ENCODE measurements at regions not wholly inside any gene's neighbourhood (a gene's known extent, or its start where the extent isn't known, plus 50 kb on each side); places are given as distances from the start of the nearest gene placed in this dataset.

GRCh38 chr9:117887941-117888340 lies 183.7 kb downstream of the TLR4 start (continued):
- TF ChIP-seq, protein P1, sequence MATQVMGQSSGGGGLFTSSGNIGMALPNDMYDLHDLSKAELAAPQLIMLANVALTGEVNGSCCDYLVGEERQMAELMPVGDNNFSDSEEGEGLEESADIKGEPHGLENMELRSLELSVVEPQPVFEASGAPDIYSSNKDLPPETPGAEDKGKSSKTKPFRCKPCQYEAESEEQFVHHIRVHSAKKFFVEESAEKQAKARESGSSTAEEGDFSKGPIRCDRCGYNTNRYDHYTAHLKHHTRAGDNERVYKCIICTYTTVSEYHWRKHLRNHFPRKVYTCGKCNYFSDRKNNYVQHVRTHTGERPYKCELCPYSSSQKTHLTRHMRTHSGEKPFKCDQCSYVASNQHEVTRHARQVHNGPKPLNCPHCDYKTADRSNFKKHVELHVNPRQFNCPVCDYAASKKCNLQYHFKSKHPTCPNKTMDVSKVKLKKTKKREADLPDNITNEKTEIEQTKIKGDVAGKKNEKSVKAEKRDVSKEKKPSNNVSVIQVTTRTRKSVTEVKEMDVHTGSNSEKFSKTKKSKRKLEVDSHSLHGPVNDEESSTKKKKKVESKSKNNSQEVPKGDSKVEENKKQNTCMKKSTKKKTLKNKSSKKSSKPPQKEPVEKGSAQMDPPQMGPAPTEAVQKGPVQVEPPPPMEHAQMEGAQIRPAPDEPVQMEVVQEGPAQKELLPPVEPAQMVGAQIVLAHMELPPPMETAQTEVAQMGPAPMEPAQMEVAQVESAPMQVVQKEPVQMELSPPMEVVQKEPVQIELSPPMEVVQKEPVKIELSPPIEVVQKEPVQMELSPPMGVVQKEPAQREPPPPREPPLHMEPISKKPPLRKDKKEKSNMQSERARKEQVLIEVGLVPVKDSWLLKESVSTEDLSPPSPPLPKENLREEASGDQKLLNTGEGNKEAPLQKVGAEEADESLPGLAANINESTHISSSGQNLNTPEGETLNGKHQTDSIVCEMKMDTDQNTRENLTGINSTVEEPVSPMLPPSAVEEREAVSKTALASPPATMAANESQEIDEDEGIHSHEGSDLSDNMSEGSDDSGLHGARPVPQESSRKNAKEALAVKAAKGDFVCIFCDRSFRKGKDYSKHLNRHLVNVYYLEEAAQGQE (IDR thresholded peaks at IDR 0.05; ENCODE audit: unreplicated experiment) = no peak
- TF ChIP-seq EZH2 (IDR thresholded peaks at IDR 0.05; ENCODE audit: low read depth, unreplicated experiment) (no peak), ZNF331 (CRISPR knock-in tag; IDR thresholded peaks at IDR 0.05; ENCODE audit: low read depth) (no peak)

- H3K36me3 Mint-ChIP-seq (ENCODE audit: low read depth) = no peaks in the 10 kb centered on the region
- no peaks in the 10 kb centered on the region for H3K4me1 Mint-ChIP-seq
- DNase-seq (ENCODE audit: low spot score) (no peak), ATAC-seq (no peak)
- Histone ChIP-seq H3K79me2 (replicated peaks; ENCODE audit: insufficient read depth) (no peaks in the 10 kb centered on the region), H3K4me1 (ENCODE audit: insufficient read depth) (no peaks in the 10 kb centered on the region), H3K4me2 (no peak overlapping the region), H3K4me3 (no peak overlapping the region), H3K36me3 (ENCODE audit: insufficient read depth) (no peaks in the 10 kb centered on the region), H3K9me2 (ENCODE audit: insufficient read depth) (0 out of 2 replicates have a peak, but pooled peaks cover 6% of the 10 kb centered on the region), H3F3A (replicated peaks; ENCODE audit: low read depth) (no peaks in the 10 kb centered on the region), H2AFZ (no peak overlapping the region), H3K27ac (ENCODE audit: low read depth) (no peak overlapping the region), H4K20me1 (replicated peaks; ENCODE audit: insufficient read depth) (no peaks in the 10 kb centered on the region), H3K27me3 (ENCODE audit: insufficient read depth) (no peaks in the 10 kb centered on the region)
- peaks cover 44% of the 10 kb centered on the region for H3K9me3 Mint-ChIP-seq
- H3K27ac Mint-ChIP-seq = no peak overlapping the region
- H3K4me3 Mint-ChIP-seq = no peak overlapping the region
- H3K27me3 Mint-ChIP-seq (ENCODE audit: insufficient read depth, low read depth, poor library complexity) = no peaks in the 10 kb centered on the region
- TF ChIP-seq, protein P2, sequence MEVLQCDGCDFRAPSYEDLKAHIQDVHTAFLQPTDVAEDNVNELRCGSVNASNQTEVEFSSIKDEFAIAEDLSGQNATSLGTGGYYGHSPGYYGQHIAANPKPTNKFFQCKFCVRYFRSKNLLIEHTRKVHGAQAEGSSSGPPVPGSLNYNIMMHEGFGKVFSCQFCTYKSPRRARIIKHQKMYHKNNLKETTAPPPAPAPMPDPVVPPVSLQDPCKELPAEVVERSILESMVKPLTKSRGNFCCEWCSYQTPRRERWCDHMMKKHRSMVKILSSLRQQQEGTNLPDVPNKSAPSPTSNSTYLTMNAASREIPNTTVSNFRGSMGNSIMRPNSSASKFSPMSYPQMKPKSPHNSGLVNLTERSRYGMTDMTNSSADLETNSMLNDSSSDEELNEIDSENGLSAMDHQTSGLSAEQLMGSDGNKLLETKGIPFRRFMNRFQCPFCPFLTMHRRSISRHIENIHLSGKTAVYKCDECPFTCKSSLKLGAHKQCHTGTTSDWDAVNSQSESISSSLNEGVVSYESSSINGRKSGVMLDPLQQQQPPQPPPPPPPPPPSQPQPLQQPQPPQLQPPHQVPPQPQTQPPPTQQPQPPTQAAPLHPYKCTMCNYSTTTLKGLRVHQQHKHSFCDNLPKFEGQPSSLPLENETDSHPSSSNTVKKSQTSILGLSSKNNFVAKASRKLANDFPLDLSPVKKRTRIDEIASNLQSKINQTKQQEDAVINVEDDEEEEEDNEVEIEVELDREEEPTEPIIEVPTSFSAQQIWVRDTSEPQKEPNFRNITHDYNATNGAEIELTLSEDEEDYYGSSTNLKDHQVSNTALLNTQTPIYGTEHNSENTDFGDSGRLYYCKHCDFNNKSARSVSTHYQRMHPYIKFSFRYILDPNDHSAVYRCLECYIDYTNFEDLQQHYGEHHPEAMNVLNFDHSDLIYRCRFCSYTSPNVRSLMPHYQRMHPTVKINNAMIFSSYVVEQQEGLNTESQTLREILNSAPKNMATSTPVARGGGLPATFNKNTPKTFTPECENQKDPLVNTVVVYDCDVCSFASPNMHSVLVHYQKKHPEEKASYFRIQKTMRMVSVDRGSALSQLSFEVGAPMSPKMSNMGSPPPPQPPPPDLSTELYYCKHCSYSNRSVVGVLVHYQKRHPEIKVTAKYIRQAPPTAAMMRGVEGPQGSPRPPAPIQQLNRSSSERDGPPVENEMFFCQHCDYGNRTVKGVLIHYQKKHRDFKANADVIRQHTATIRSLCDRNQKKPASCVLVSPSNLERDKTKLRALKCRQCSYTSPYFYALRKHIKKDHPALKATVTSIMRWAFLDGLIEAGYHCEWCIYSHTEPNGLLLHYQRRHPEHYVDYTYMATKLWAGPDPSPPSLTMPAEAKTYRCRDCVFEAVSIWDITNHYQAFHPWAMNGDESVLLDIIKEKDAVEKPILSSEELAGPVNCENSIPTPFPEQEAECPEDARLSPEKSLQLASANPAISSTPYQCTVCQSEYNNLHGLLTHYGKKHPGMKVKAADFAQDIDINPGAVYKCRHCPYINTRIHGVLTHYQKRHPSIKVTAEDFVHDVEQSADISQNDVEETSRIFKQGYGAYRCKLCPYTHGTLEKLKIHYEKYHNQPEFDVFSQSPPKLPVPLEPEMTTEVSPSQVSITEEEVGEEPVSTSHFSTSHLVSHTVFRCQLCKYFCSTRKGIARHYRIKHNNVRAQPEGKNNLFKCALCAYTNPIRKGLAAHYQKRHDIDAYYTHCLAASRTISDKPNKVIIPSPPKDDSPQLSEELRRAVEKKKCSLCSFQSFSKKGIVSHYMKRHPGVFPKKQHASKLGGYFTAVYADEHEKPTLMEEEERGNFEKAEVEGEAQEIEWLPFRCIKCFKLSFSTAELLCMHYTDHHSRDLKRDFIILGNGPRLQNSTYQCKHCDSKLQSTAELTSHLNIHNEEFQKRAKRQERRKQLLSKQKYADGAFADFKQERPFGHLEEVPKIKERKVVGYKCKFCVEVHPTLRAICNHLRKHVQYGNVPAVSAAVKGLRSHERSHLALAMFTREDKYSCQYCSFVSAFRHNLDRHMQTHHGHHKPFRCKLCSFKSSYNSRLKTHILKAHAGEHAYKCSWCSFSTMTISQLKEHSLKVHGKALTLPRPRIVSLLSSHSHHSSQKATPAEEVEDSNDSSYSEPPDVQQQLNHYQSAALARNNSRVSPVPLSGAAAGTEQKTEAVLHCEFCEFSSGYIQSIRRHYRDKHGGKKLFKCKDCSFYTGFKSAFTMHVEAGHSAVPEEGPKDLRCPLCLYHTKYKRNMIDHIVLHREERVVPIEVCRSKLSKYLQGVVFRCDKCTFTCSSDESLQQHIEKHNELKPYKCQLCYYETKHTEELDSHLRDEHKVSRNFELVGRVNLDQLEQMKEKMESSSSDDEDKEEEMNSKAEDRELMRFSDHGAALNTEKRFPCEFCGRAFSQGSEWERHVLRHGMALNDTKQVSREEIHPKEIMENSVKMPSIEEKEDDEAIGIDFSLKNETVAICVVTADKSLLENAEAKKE (CRISPR knock-in tag; IDR thresholded peaks at IDR 0.05) = no peak
- TF ChIP-seq NANOG (IDR thresholded peaks at IDR 0.05; ENCODE audit: borderline replicate concordance) (no peak), ZNF114 (CRISPR knock-in tag; IDR thresholded peaks at IDR 0.05) (no peak), CTCF (conservative IDR thresholded peaks at IDR 0.05; ENCODE audit: low read depth in 2 of 2) (no peak), JUNB (IDR thresholded peaks at IDR 0.05; ENCODE audit: unreplicated experiment) (no peak), EZH2phosphoT487 (IDR thresholded peaks at IDR 0.05; ENCODE audit: unreplicated experiment) (no peak), CREB1 (CRISPR knock-in tag; IDR thresholded peaks at IDR 0.05; ENCODE audit: low read depth) (no peak), POLR2AphosphoS5 (IDR thresholded peaks at IDR 0.05; ENCODE audit: low read depth) (no peak), EZH2 (IDR thresholded peaks at IDR 0.05; ENCODE audit: low read depth, unreplicated experiment) (no peak), STAT1 (IDR thresholded peaks at IDR 0.05; ENCODE audit: unreplicated experiment) (no peak), ZNF331 (CRISPR knock-in tag; IDR thresholded peaks at IDR 0.05; ENCODE audit: low read depth) (no peak), ETS1 (IDR thresholded peaks at IDR 0.05) (no peak)
These were observed 199.2 kb downstream of the TLR4 start for GRCh38 chr9:117903453-117903852.

Data from GM23338 (cell line).